BJ (cell line): ENCODE measurements at regions not wholly inside any gene's neighbourhood (a gene's known extent, or its start where the extent isn't known, plus 50 kb on each side); places are given as distances from the start of the nearest gene placed in this dataset.

Experiments used
- CTCF ChIA-PET: fragments of 350-600 bp; formaldehyde crosslinking; extraction: SDS; loops from one replicate; lab custom pipeline; 2021; ENCODE audit warnings: antibody characterized with exemption, inconsistent platforms; lab: Yijun Ruan, JAX
- POLR2A ChIA-PET: fragments of 300-600 bp; sonication (Branson Sonifier 250); formaldehyde crosslinking; extraction: SDS; loops from one replicate; lab custom pipeline; 2021; ENCODE audit warnings: antibody characterized with exemption; lab: Charles Lee
- DNase-seq: peaks from one replicate; pipeline ENCODE4 v3.0.0-alpha.2; 2011; ENCODE audit warnings: low read depth
- H3K27me3 ChIP-seq: 2 replicates; pipeline ENCODE4 v1.6.0; 2011; ENCODE audit warnings: low read length; ENCODE audit not compliant: control insufficient read depth, insufficient read depth
- H3K36me3 ChIP-seq: 2 replicates; pipeline ENCODE4 v1.5.1; 2011; ENCODE audit warnings: low read length; ENCODE audit not compliant: control insufficient read depth, insufficient read depth
- H3K4me3 ChIP-seq: 2 replicates; pipeline ENCODE4 v1.5.1; 2011; ENCODE audit warnings: low read depth, mild to moderate bottlenecking, control low read depth, low read length
- CTCF ChIP-seq: IDR thresholded peaks from 2 replicates; pipeline ENCODE4 v1.5.1; 2011; ENCODE audit warnings: low read depth, mild to moderate bottlenecking, control low read depth, inconsistent platforms, low read length, moderate library complexity; ENCODE audit not compliant: insufficient read depth

GRCh38 chr3:59688636-59689035 lies 638.8 kb upstream of the CFAP20DC start:
- Histone ChIP-seq H3K27me3 (no peaks in the 10 kb centered on the region), H3K4me3 (no peak overlapping the region), H3K36me3 (no peaks in the 10 kb centered on the region)
- POLR2A ChIA-PET, result no interaction called here
- DNase-seq, result no peak
- CTCF ChIA-PET, result interaction anchor here (1.0 kb wide), 1 partner anchor 18 kb away, joined by 3 read pairs; no protein-coding TSS in a partner anchor
- TF ChIP-seq CTCF, result no peak

GRCh38 chr3:59685432-59685831 lies 635.6 kb upstream of the CFAP20DC start:
- ChIA-PET CTCF (no interaction called here), POLR2A (no interaction called here)
- Histone ChIP-seq H3K27me3 (no peaks in the 10 kb centered on the region), H3K36me3 (no peaks in the 10 kb centered on the region), H3K4me3 (no peak overlapping the region)
- no peak for TF ChIP-seq CTCF
- DNase-seq, result no peak

- ChIA-PET CTCF (no interaction called here), POLR2A (no interaction called here)
- DNase-seq, result no peak
- Histone ChIP-seq H3K36me3 (no peaks in the 10 kb centered on the region), H3K4me3 (no peak overlapping the region), H3K27me3 (no peaks in the 10 kb centered on the region)
- no peak for TF ChIP-seq CTCF
Observed at GRCh38 chr3:59684766-59685165, 634.9 kb upstream of the CFAP20DC start.

GRCh38 chr3:59680919-59681318 lies 631.1 kb upstream of the CFAP20DC start:
- no peaks in the 10 kb centered on the region for H3K27me3 ChIP-seq
- no peaks in the 10 kb centered on the region for H3K36me3 ChIP-seq
- POLR2A ChIA-PET, result no interaction called here
- no peak for TF ChIP-seq CTCF
- no peak overlapping the region for H3K4me3 ChIP-seq
- no peak for DNase-seq
- CTCF ChIA-PET, result interaction anchor here (0.7 to 1.6 kb wide), 2 partner anchors 10 to 17 kb away, joined by 3 read pairs; no protein-coding TSS in a partner anchor

- POLR2A ChIA-PET, result no interaction called here
Observed at GRCh38 chr3:59677747-59678702, 628.2 kb upstream of the CFAP20DC start.

More at GRCh38 chr3:59677747-59678702, 628.2 kb upstream of the CFAP20DC start:
- no peak for TF ChIP-seq CTCF
- H3K36me3 ChIP-seq, result no peaks in the 10 kb centered on the region
- no peak overlapping the region for H3K4me3 ChIP-seq
- no peaks in the 10 kb centered on the region for H3K27me3 ChIP-seq
- no peak for DNase-seq
- CTCF ChIA-PET, result no interaction called here
